ENCODE measurements at regions not wholly inside any gene's neighbourhood (a gene's known extent, or its start where the extent isn't known, plus 50 kb on each side); places are given as distances from the start of the nearest gene placed in this dataset.

DNA sequence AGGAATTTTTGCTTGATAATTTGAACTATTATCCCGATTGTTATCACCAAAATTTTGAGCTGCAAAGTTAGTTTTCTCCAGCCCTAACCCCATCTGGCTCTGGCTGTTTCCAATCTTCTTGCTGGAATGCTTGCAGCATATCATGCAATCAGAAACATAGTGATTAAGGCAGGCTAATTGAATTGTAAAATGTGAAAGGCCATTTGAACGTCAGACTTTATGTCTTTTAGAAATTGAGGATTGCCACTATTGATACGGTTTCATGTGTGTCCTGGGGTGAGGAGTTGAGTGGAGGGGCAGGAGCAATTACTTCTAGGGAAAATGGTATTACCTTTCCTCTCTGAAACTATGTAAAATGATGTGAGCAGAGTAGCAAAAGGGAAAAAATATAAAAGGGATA is 1674.5 kb upstream of the LRRTM1 start:
- no peak for TF ChIP-seq CTCF (conservative IDR thresholded peaks at IDR 0.05; ENCODE audit: low read depth, low read length)
- no peak overlapping the region for H3K4me3 ChIP-seq (ENCODE audit: low read length)
- no peak for DNase-seq (ENCODE audit: low read depth)

DNA sequence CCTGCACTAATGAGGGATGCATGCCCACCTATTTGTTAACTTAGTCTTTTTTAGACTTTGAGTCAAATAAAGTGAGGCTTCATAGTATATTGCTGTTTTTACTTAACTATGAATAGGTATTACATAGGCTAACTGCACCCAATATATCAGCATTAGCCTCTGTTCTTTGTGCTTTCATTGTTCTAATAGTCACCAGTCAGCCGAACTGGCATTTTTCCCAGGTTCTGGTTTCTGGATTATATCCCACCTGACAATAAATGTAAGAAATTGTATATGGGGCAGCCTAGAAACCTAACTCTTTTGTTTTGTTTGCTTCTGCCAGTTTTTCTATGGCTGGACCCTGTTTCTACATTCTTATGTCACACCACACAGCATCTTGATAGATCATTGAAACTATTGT is 1672.4 kb upstream of the LRRTM1 start:
- no peak overlapping the region for H3K4me3 ChIP-seq (ENCODE audit: low read length)
- no peak for TF ChIP-seq CTCF (conservative IDR thresholded peaks at IDR 0.05; ENCODE audit: low read depth, low read length)
- peak; percentile 62 for DNase-seq (ENCODE audit: low read depth)

DNA sequence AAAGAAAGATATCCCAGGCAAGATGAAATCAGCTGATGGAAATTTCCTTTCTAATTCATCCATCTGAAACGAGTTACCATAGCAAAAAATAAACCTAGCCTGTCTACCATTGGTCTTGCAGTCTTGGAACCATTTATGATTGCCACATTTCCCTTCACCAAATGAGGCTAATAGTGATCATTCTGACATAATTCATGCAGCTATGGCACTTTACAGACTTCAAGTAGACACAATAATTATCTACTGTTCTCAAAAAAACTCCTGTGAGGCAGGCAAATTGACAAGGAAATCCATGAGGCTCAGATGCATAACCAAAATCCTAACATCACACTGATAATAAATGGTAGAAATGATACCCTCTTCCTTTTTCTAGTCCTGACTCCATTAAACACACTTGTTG is 1669.7 kb upstream of the LRRTM1 start:
- DNase-seq (ENCODE audit: low read depth), result no peak
- no peak overlapping the region for H3K4me3 ChIP-seq (ENCODE audit: low read length)
- no peak for TF ChIP-seq CTCF (conservative IDR thresholded peaks at IDR 0.05; ENCODE audit: low read depth, low read length)

- no peak for DNase-seq (ENCODE audit: low read depth)
- H3K4me3 ChIP-seq (ENCODE audit: low read length), result no peak overlapping the region
- TF ChIP-seq CTCF (conservative IDR thresholded peaks at IDR 0.05; ENCODE audit: low read depth, low read length), result no peak
These were observed 1638.3 kb upstream of the LRRTM1 start for GRCh38 chr2:81942876-81943275.

DNA sequence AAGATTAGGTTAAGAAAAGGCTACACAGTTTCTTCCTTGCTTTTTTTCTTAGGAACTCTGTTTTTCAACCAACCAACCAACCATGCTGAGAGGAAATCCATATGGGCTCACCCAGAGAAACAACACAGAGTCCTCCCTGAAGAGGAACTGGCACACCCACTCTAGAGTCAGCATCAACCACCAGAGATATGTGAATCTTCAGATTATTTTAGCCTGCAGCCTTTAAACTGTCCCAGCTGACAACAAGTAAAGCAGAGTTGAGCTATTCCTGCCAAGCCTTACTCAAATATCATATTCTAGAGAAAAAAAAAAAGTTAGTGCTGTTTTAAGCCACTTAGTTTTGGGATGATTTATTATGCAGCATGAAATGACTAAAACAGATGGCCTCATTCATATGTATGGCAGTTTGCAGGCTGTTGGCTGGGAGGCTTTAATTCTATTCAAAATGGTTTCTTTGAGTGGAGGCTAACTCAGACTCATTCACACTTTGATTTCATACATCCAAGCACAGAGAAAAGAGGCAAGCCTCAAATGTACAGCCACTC is 1637.7 kb upstream of the LRRTM1 start:
- DNase-seq (ENCODE audit: low read depth), result no peak
- H3K4me3 ChIP-seq (ENCODE audit: low read length), result no peak overlapping the region
- TF ChIP-seq CTCF (conservative IDR thresholded peaks at IDR 0.05; ENCODE audit: low read depth, low read length), result no peak

DNA sequence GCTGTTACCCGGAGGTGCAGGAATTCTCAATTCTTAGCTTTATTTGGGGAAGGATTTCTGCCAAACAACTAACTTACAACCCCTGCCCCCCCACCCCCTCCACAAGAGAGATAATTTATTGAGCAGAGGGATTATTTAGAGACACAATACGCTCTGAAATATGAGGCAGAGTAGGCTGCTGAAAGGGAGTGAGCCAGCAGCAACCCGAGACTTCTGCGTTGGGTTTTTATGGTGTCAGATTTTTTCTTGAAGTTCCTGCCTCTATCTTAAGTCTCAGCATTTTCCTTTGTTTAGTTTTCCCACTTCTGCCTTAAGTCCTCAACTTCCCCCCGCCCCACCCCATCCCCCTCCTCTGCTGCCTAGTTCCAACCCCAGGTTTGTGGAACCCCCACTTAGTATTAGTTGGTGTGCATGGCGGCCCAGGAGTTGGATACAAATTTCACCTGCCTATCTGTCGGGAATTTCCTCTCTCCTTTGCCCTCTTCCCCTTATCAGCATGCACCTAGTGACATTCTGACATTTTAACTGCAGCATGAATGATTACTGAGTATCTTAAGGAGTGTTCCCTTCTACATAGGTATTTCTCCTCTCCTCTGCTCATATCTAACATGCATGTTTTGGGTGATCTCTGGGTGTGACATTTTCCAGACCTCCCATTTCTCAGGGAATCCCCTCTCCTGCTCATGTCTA is 1635.9 kb upstream of the LRRTM1 start:
- no peak overlapping the region for H3K4me3 ChIP-seq (ENCODE audit: low read length)
- TF ChIP-seq CTCF (conservative IDR thresholded peaks at IDR 0.05; ENCODE audit: low read depth, low read length), result no peak
- DNase-seq (ENCODE audit: low read depth), result no peak

- no peak for DNase-seq (ENCODE audit: low read depth)
- no peak for TF ChIP-seq CTCF (conservative IDR thresholded peaks at IDR 0.05; ENCODE audit: low read depth, low read length)
- no peak overlapping the region for H3K4me3 ChIP-seq (ENCODE audit: low read length)
These were observed 1633.4 kb upstream of the LRRTM1 start for GRCh38 chr2:81937944-81938343.
